Liver (tissue), 8 donors: ENCODE measurements at regions not wholly inside any gene's neighbourhood (a gene's known extent, or its start where the extent isn't known, plus 50 kb on each side); places are given as distances from the start of the nearest gene placed in this dataset.

ENCODE experiments used
- DNase-seq: peaks from one replicate; pipeline ENCODE4 v3.0.0-alpha.2; 2017; ENCODE audit warnings: low spot score
- H3K27ac ChIP-seq, 2 donors: one replicate each; pipeline ENCODE4 v1.7.0; 2013; ENCODE audit warnings: inconsistent platforms in 2 of 2, low read length in 2 of 2, control low read depth in 1 of 2, low read depth in 1 of 2, mild to moderate bottlenecking in 1 of 2
- H3K27me3 ChIP-seq, 4 donors: one replicate each; pipeline versions ENCODE4 v1.6.1 to v1.7.0; 2013; ENCODE audit warnings: low read length in 3 of 4, inconsistent platforms in 1 of 4, mild to moderate bottlenecking in 1 of 4, moderate library complexity in 1 of 4; ENCODE audit not compliant: control insufficient read depth in 4 of 4, insufficient read depth in 4 of 4
- H3K36me3 ChIP-seq, 4 donors: one replicate each; pipeline versions ENCODE4 v1.6.1 to v1.7.0; 2013; ENCODE audit warnings: low read length in 3 of 4, mild to moderate bottlenecking in 3 of 4, low read depth in 1 of 4, moderate library complexity in 1 of 4; ENCODE audit not compliant: control insufficient read depth in 4 of 4, insufficient read depth in 3 of 4
- H3K4me1 ChIP-seq, 4 donors: one replicate each; pipeline versions ENCODE4 v1.6.1 to v1.7.0; 2013; ENCODE audit warnings: low read length in 3 of 4, mild to moderate bottlenecking in 3 of 4, moderate library complexity in 1 of 4; ENCODE audit not compliant: control insufficient read depth in 4 of 4, insufficient read depth in 4 of 4
- H3K4me3 ChIP-seq, 3 donors: one replicate each; pipeline versions ENCODE4 v1.6.1 to v1.7.0; 2013; ENCODE audit warnings: low read length in 3 of 3, control low read depth in 1 of 3, low read depth in 1 of 3, mild to moderate bottlenecking in 1 of 3
- H3K9ac ChIP-seq, 2 donors: one replicate each; pipeline ENCODE4 v1.7.0; 2013; ENCODE audit warnings: low read length in 2 of 2, mild to moderate bottlenecking in 2 of 2, moderate library complexity in 2 of 2, control low read depth in 1 of 2, low read depth in 1 of 2
- H3K9me3 ChIP-seq, 4 donors: one replicate each; pipeline versions ENCODE4 v1.6.1 to v1.7.0; 2013; ENCODE audit warnings: low read length in 3 of 4; ENCODE audit not compliant: control insufficient read depth in 4 of 4
- ATF3 ChIP-seq: IDR thresholded peaks from 2 replicates; pipeline ENCODE4 v1.6.1; 2016; ENCODE audit warnings: antibody characterized with exemption
- CTCF ChIP-seq: fragments of 150-350 bp; IDR thresholded peaks from 2 replicates; pipeline ENCODE4 v1.5.1; 2017; ENCODE audit warnings: improper control_type of control experiment, low read depth, low read length; ENCODE audit not compliant: missing input control
- FOXA2 ChIP-seq: IDR thresholded peaks from 2 replicates; pipeline ENCODE4 v1.6.1; 2016; ENCODE audit warnings: antibody characterized with exemption
- HNF4A ChIP-seq, 2 donors: conservative IDR thresholded peaks; 2 replicates each; pipeline ENCODE4 v1.6.1; 2016; ENCODE audit warnings: antibody characterized with exemption in 2 of 2, mild to moderate bottlenecking in 2 of 2
- HNF4G ChIP-seq: IDR thresholded peaks from 2 replicates; pipeline ENCODE4 v1.6.1; 2016; ENCODE audit warnings: antibody characterized with exemption
- MAX ChIP-seq: IDR thresholded peaks from 2 replicates; pipeline ENCODE4 v1.6.1; 2016; ENCODE audit warnings: antibody characterized with exemption
- NR2F2 ChIP-seq: IDR thresholded peaks from 2 replicates; pipeline ENCODE4 v1.6.1; 2016; ENCODE audit warnings: antibody characterized with exemption
- RAD21 ChIP-seq, 2 donors: IDR thresholded peaks; 2 replicates each; pipeline ENCODE4 v1.6.1; 2016; ENCODE audit warnings: antibody characterized with exemption in 2 of 2, mild to moderate bottlenecking in 2 of 2
- REST ChIP-seq: IDR thresholded peaks from 2 replicates; pipeline ENCODE4 v1.6.1; 2016; ENCODE audit warnings: antibody characterized with exemption, mild to moderate bottlenecking
- RXRA ChIP-seq, 2 donors: IDR thresholded peaks; 2 replicates each; pipeline ENCODE4 v1.6.1; 2017 to 2018; ENCODE audit warnings: antibody characterized with exemption in 2 of 2, mild to moderate bottlenecking in 1 of 2
- SP1 ChIP-seq: IDR thresholded peaks from 2 replicates; pipeline ENCODE4 v1.6.1; 2018; ENCODE audit warnings: antibody characterized with exemption, mild to moderate bottlenecking
- TAF1 ChIP-seq: conservative IDR thresholded peaks from 2 replicates; pipeline ENCODE4 v1.6.1; 2016; ENCODE audit warnings: antibody characterized with exemption, mild to moderate bottlenecking
- YY1 ChIP-seq: IDR thresholded peaks from 2 replicates; pipeline ENCODE4 v1.6.1; 2016; ENCODE audit warnings: antibody characterized with exemption, mild to moderate bottlenecking
- ZBTB33 ChIP-seq: IDR thresholded peaks from 2 replicates; pipeline ENCODE4 v1.6.1; 2016; ENCODE audit warnings: antibody characterized with exemption
- WGBS: extraction: QIAGEN DNeasy Blood & Tissue Kit; methylation state at CpG from one replicate; pipeline ENCODE4 v1.1.7; 2013; 5-methylcytosine and 5-hydroxymethylcytosine counted together
- donor health status: healthy.
- donor health status: healthy.
- donor health status: healthy.
- donor health status: healthy.
- donor health status: healthy.

GRCh38 chr1:82452096-82452495, 651.4 kb downstream of the ADGRL2 start:
- peaks cover 0 to 8% (median 3%) of the 10 kb centered on the region in 4 donors for H3K9me3 ChIP-seq
- H3K4me3 ChIP-seq: no peak overlapping the region
- H3K27ac ChIP-seq: no peak overlapping the region

GRCh38 chr1:82451191-82451590, 650.5 kb downstream of the ADGRL2 start:
- TF ChIP-seq ATF3: no peak
- no peak for TF ChIP-seq RXRA (IDR thresholded peaks at IDR 0.05)
- TF ChIP-seq REST: no peak
- no peak for TF ChIP-seq NR2F2
- no peak for TF ChIP-seq YY1
- TF ChIP-seq ZBTB33: no peak
- no peak for TF ChIP-seq TAF1
- no peak for TF ChIP-seq FOXA2
- no peak for TF ChIP-seq RAD21 (IDR thresholded peaks at IDR 0.05)
- TF ChIP-seq MAX: no peak
- TF ChIP-seq HNF4G: no peak
- no peak for TF ChIP-seq CTCF
- TF ChIP-seq SP1: no peak
- Histone ChIP-seq H3K36me3 (no peaks in the 10 kb centered on the region), H3K9ac (no peak overlapping the region), H3K4me3 (no peak overlapping the region), H3K4me1 (no peaks in the 10 kb centered on the region), H3K27me3 (no peaks in the 10 kb centered on the region), H3K9me3 (peaks cover 0 to 8% (median 3%) of the 10 kb centered on the region in 4 donors), H3K27ac (no peak overlapping the region)
- no peak for DNase-seq
- 91% methylated on average over 2 of the region's 2 CpGs for whole genome bisulfite sequencing

More at GRCh38 chr1:82452096-82452495, 651.4 kb downstream of the ADGRL2 start:
- DNase-seq: no peak
- no peak overlapping the region for H3K9ac ChIP-seq
- H3K36me3 ChIP-seq: no peaks in the 10 kb centered on the region
- TF ChIP-seq SP1 (no peak), TAF1 (no peak), NR2F2 (no peak), HNF4A (conservative IDR thresholded peaks at IDR 0.05) (no peak), ZBTB33 (no peak), ATF3 (no peak)
- H3K27me3 ChIP-seq: no peaks in the 10 kb centered on the region
- H3K4me1 ChIP-seq: no peaks in the 10 kb centered on the region
